ENCODE measurements at regions not wholly inside any gene's neighbourhood (a gene's known extent, or its start where the extent isn't known, plus 50 kb on each side); places are given as distances from the start of the nearest gene placed in this dataset.

DNA sequence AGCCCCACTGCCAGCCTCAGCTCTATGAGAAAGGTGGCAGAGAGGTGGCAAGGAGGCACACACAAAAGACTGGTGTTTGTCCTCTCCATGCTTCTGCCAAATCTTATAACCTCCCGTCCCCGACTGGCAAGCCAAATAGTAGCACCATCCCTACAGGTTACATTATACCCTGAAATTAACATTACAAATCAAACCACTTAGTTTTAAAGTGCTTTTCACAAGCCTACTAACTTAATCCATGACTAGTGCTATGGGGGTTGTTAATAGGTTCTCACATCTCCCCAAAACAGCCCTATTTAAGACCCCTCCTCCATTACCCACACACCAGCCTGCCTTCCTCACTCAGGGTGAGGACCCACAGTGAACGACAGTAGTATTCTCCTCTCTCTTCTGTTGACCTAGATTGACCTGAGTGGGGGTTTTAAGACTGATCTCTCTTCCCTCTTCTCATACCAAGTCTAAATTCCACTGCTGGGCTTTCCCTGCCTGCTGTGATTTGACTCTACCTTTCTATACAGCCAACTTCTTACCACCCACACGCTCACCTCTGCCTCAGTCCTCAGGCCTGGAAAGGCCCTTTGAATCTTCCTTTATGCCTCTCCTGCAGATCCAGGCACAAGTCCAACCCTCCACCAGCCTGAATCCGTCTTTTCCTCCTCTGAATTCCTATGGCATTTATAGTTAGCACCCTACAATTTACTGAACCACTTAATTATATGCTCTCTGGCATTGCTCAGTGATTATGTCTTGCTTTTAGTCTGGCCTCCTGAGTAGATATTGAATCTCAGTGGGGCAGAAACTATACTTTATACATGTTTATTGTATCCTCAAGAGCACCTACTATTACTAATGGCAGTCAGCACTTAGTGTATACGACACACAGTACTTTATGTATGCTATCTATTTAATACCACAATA lies 116.1 kb downstream of the TMEM174 start:
- no peak for DNase-seq

- DNase-seq, result no peak
These were observed 113.9 kb downstream of the TMEM174 start for GRCh38 chr5:73286896-73287295.

- no peak for DNase-seq
These were observed 112.0 kb downstream of the TMEM174 start for GRCh38 chr5:73284985-73285384.

DNA sequence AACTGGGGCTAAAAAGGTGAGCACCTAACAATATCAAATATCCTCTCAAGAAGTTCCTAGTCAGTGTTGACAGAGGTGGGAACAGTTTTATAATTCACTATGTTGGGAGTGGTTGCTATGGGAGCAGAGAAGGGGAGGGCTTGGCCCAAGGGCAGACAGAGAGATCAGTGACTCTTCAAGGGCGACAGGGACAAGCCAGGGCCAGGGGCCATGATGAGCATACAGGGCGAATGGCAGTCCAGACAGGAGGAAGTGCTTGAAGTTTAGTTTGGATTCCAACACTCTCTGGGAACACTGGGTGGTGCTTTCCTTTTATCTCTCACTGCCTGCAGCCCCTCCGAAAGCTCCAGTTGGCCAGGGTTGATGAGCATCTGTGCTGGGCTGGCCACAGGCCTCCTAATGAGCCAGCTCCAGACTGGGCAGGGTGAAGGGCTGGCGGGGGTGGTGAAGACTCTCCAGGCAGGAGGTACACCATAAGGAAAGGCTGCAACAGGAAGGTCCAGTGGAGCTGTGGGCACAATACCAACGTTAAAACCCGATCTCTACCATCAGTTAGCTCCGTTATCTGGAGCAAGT lies 111.3 kb downstream of the TMEM174 start:
- no peak for DNase-seq

GRCh38 chr5:73282923-73283322 lies 109.9 kb downstream of the TMEM174 start:
- no peak for DNase-seq

DNA sequence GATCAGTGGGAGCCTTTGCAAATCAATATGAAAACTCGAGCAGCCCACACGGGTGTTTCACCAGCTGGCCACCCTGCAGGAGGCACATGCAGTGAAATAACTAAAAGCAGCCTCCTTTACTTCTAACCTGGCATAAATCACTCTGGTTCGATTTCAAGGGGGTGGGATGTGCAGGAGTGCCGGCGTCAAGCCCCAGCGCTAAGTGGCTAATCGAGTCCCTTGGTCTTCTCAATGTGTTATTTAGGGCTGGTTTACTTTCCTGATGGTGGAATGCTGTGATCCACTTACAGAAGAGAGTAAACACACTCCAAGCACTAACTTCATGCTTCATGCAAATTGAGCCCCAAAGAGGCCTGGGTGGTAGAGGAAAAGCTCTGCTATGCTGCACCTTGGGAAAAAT lies 109.4 kb downstream of the TMEM174 start:
- DNase-seq, result no peak

DNA sequence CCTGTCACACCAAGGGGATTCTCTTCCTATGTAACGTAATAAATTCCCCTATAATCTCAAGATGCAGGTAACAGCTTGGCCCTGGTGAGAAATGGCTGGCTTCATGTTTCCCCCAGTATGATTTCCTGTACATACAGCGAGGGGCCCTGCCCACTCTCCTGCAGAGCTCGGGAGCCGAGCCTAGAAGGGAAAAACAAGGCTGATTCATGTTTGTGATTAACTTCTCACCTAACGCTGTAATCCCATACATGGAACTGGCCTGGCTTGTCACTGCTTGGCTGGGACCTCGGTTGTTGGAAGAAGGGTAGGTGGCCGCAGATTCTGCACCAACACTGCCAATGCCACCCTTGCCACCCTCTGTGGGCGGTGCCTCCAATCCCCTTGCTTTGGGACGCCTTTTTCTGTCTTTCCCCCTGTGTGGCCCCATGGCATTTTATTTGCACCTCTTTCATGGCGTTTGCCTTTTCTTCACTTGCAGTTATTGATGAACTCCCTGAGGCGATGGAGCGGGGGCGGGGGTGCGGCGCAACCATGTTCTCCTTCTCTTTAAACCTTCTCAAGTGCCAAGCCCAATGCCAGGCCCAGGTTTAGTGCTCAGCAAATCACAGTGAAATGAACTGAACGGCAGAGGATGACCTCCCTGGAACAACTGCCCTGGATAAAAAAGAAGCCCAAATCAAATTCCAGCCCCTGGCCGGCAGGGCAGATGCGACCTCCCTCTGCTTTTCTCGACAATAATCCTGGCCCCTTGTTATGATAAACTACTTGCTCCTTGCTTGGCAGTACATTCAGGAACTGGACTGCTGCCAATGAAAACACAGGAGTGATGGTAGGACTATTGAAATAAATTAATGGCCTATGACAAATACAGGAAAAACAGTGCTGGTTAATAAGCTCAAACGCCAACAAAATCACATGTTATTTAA lies 108.1 kb downstream of the TMEM174 start:
- peak; percentile 84 for DNase-seq

DNA sequence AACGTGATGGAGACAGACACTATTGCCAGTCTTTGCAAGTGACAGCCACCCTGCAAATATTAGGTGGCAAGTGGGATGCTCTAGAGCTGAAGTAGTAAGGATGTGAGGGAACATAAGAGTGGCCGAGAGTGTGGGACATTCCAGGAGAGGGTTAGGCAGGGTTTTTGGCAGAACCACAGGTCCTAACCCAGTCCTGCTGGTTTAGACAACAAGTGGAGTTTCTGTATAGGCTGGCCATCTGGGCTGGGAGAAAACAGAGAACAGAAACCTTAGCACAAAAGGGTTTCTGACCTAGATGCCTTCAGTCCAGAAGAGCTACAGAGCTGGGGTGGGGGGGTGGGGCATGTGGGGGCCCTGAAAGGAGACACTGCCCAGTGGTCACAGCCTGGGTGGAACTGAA lies 107.4 kb downstream of the TMEM174 start:
- no peak for DNase-seq

DNA sequence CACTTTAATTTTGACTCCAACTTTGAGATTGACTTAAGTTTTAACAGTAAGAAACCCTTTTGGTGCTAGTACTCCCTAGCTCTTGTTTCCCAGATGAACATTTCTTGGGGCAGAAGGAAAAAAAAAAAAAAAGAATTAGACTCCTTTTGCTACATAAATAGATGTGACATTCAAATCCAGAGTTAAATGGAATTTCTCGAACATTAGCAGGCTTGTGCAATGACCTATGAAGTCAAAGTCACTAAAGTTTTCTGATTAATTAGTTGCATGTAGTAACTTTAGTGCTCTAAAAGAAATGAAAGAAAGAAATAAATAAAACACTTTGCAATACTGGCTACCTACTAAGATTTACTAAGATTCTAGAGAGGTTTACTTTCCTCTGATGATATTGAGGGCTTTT lies 106.8 kb downstream of the TMEM174 start:
- DNase-seq, result no peak

GRCh38 chr5:73278693-73279092 lies 105.7 kb downstream of the TMEM174 start:
- DNase-seq, result no peak

GRCh38 chr5:73274881-73275663 lies 102.1 kb downstream of the TMEM174 start:
- DNase-seq, result peak; percentile 49

DNA sequence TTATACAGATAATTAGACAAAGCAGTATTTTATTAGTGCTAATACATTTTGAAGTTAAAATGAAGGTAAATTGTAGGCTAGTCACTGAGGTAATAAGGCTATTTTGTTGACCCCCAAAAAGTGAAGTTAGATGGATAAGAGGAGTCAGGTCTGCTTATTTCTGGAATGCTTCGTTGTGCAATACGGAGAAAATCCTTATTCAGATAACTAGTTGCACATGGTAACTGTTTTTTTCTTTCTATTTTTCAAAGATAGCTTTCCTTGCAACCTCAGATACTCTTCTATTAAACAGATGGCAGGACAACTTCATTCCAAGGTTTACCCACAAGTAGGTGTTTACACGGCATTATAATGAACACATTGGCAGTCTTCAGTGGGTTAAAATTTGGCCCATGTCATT lies 101.1 kb downstream of the TMEM174 start:
- peak; percentile 53 for DNase-seq

- no peak for DNase-seq
These were observed 100.5 kb downstream of the TMEM174 start for GRCh38 chr5:73273379-73274050.

DNA sequence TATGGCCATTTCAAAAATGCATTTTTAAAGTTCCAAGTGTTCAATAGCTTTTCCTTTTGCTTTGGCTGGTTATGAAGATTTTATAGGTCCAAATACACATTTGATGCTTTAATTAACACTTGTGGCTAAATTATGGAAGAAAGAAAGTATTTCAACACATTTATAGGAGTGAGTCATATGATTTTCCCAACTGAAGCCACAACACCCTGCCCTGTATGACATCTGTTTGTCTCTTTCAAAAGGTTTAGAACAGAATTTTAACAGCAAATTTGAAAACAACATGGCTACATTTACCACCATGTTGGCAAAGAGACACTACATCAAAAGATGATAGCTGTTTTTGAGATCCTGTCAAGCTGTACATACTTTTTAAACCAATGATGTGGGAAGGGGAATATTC lies 99.4 kb downstream of the TMEM174 start:
- DNase-seq, result no peak

DNA sequence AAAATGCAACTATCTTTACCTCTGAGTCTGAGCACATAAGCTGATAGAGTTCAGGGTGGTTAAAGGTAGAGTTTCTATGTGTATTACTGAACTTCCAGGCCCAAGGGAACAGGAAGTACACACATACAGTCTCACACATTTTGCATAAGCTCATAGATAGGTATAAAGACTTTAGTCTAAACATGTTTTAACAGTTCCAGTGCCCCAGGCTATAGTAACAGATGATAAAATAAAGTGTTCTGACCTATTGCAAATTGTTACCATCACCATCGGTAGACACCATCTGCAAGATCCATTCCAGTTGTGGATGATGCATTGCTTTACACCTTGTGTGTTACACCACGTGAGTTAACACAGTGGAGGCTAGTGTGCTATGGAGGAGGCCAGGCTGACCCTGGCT lies 95.8 kb downstream of the TMEM174 start:
- no peak for DNase-seq

GRCh38 chr5:73267766-73268435 lies 94.9 kb downstream of the TMEM174 start:
- DNase-seq, result no peak

GRCh38 chr5:73266925-73267765 lies 94.2 kb downstream of the TMEM174 start:
- DNase-seq, result no peak

DNA sequence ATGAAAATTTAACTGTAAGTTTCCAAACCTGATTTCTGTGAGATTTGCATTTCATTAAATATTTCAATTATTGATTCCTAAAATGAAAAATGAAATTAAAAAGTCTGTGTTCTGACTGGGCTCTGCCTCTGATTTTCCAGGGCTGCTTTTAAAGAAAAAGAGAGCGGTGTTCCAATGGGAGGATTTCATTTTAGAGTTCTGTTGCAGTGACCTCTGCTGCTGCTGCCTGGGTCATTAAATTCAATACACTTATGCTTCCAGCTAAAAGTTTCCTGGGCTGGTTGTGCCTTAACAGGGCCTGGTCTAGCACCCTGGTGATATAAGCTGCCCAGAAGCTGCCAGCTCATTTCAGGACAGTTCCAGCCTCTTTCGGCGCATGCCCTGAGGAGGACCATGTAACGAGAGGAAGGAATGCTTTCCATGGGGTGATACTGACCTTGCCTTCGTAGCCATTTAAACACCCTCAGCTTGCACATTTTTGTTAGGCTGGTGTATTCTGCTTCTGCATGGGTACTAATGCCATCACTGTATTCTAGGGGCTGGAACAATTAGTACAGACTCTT lies 93.3 kb downstream of the TMEM174 start:
- DNase-seq, result no peak

DNA sequence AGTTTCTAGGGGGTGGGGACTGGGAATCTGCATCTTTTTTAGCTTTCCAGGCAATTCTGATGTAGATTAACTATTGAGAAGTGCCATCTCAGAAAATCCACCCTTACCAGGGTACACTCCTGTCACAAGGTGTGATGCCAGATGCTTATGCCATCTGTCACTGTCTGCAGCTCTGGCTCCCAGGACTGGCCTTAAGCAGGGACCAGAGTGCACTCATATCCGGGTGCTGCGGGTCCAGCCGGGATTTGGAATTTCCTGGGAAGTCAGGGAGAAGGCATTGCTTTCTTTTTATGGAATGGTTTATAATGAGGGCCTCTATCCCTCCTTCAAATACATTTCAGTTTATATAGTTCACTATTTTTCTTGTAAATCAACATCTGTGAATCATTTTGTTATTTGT lies 92.6 kb downstream of the TMEM174 start:
- no peak for DNase-seq

GRCh38 chr5:73264631-73265030 lies 91.6 kb downstream of the TMEM174 start:
- peak; percentile 43 for DNase-seq
